H1 (cell line): ENCODE measurements at regions not wholly inside any gene's neighbourhood (a gene's known extent, or its start where the extent isn't known, plus 50 kb on each side); places are given as distances from the start of the nearest gene placed in this dataset.

Experiments used
- CTCF ChIA-PET: fragments of 300-600 bp; sonication (Branson Sonifier 250); formaldehyde crosslinking; loops from one replicate; lab custom pipeline; 2021; ENCODE audit not compliant: partially characterized antibody; lab: Charles Lee
- POLR2A ChIA-PET: fragments of 300-600 bp; sonication (Branson Sonifier 250); formaldehyde crosslinking; loops from one replicate; lab custom pipeline; 2021; ENCODE audit warnings: inconsistent platforms; ENCODE audit not compliant: partially characterized antibody; lab: Charles Lee
- DNase-seq, 2 experiments: peaks; one replicate each; pipeline versions ENCODE4 v3.0.0 to v3.0.0-alpha.2; 2010 to 2022; ENCODE audit warnings: low spot score in 2 of 2, low read depth in 1 of 2, mixed read lengths in 1 of 2
- FAIRE-seq: peaks from 2 replicates; lab custom pipeline; 2011; peaks lifted over from hg19 to GRCh38; lab: Jason Lieb, UNC
- H2AFZ ChIP-seq: 2 replicates; pipeline ENCODE4 v1.8.1; 2012; ENCODE audit warnings: low read length, inconsistent platforms
- H2AK5ac ChIP-seq: 2 replicates; pipeline ENCODE4 v1.6.1; 2013; ENCODE audit warnings: low read depth, low read length
- H2BK120ac ChIP-seq: replicated peaks from 2 replicates; pipeline ENCODE3; 2013; ENCODE audit warnings: low read depth, low read length, inconsistent platforms
- H2BK12ac ChIP-seq: 2 replicates; pipeline ENCODE4 v1.6.1; 2013; ENCODE audit warnings: low read depth, low read length
- H2BK15ac ChIP-seq: 2 replicates; pipeline ENCODE4 v1.6.1; 2013; ENCODE audit warnings: low read length
- H2BK20ac ChIP-seq: 2 replicates; pipeline ENCODE4 v1.6.1; 2013; ENCODE audit warnings: low read length
- H2BK5ac ChIP-seq: 2 replicates; pipeline ENCODE4 v1.6.1; 2013; ENCODE audit warnings: low read depth, low read length
- H3K14ac ChIP-seq: 2 replicates; pipeline ENCODE4 v1.6.1; 2013; ENCODE audit warnings: inconsistent platforms; ENCODE audit not compliant: insufficient read length
- H3K18ac ChIP-seq: 2 replicates; pipeline ENCODE4 v1.6.1; 2013; ENCODE audit warnings: low read length; ENCODE audit errors: extremely low read depth
- H3K23ac ChIP-seq: 2 replicates; pipeline ENCODE4 v1.6.1; 2013; ENCODE audit warnings: inconsistent platforms; ENCODE audit not compliant: insufficient read length
- H3K23me2 ChIP-seq: 2 replicates; pipeline ENCODE4 v1.6.1; 2013; ENCODE audit warnings: low read depth, low read length
- H3K27ac ChIP-seq: 2 replicates; pipeline ENCODE4 v1.6.1; 2011; ENCODE audit warnings: low read depth, low read length, inconsistent platforms
- H3K27me3 ChIP-seq, 4 experiments: replicated peaks in 1 of 4; 1 replicate in 1 of 4; 2 replicates in 3 of 4; pipeline versions ENCODE4 v1.6.1 to v1.8.1; 2011 to 2013; ENCODE audit warnings: low read length in 3 of 4, mild to moderate bottlenecking in 3 of 4, inconsistent platforms in 2 of 4, mixed read lengths in 2 of 4, moderate library complexity in 1 of 4; ENCODE audit not compliant: control insufficient read depth in 3 of 4, insufficient read depth in 3 of 4; ENCODE audit errors: extremely low read depth in 1 of 4
- H3K36me3 ChIP-seq, 4 experiments: 2 replicates each; pipeline versions ENCODE4 v1.6.1 to v1.8.1; 2011 to 2013; ENCODE audit warnings: mild to moderate bottlenecking in 4 of 4, low read length in 3 of 4, moderate library complexity in 2 of 4, control low read depth in 1 of 4, inconsistent platforms in 1 of 4; ENCODE audit not compliant: insufficient read depth in 4 of 4, control insufficient read depth in 2 of 4
- H3K4ac ChIP-seq: replicated peaks from 2 replicates; pipeline ENCODE3; 2013; ENCODE audit warnings: low read length, low read depth, mixed read lengths, inconsistent platforms; ENCODE audit not compliant: insufficient read length
- H3K4me1 ChIP-seq, 4 experiments: replicated peaks in 1 of 4; 1 replicate in 1 of 4; 2 replicates in 3 of 4; pipeline versions ENCODE4 v1.6.1 to v1.8.1; 2011 to 2013; ENCODE audit warnings: low read length in 3 of 4, inconsistent platforms in 2 of 4, mixed read lengths in 1 of 4; ENCODE audit not compliant: insufficient read depth in 4 of 4, control insufficient read depth in 3 of 4
- H3K4me2 ChIP-seq, 2 experiments: 2 replicates each; pipeline versions ENCODE4 v1.6.1 to v1.8.1; 2011 to 2013; ENCODE audit warnings: low read depth in 2 of 2, low read length in 2 of 2, control low read depth in 1 of 2, inconsistent platforms in 1 of 2, mild to moderate bottlenecking in 1 of 2; ENCODE audit not compliant: insufficient read depth in 1 of 2
- H3K4me3 ChIP-seq, 4 experiments: fragments of 200-600, 300-600 bp in 1 of 4; sonication (generic), shearing (Covaris generic), sonication (Bioruptor Twin) in 1 of 4; 2 replicates each; pipeline versions ENCODE4 v1.5.1 to v1.8.1; 2011 to 2016; ENCODE audit warnings: low read length in 4 of 4, low read depth in 3 of 4, control low read depth in 2 of 4, inconsistent platforms in 2 of 4, mild to moderate bottlenecking in 2 of 4, mixed read lengths in 1 of 4, moderate library complexity in 1 of 4; ENCODE audit not compliant: insufficient read depth in 2 of 4; ENCODE audit errors: extremely low read depth in 1 of 4
- H3K56ac ChIP-seq: replicated peaks from 2 replicates; pipeline ENCODE3; 2013; ENCODE audit warnings: low read depth, mild to moderate bottlenecking, mixed read lengths, low read length, inconsistent platforms; ENCODE audit not compliant: insufficient read length
- H3K79me1 ChIP-seq: 2 replicates; pipeline ENCODE4 v1.6.1; 2013; ENCODE audit warnings: low read depth, low read length, control low read depth
- H3K79me2 ChIP-seq, 2 experiments: 2 replicates each; pipeline versions ENCODE4 v1.6.1 to v1.8.1; 2012 to 2013; ENCODE audit warnings: low read length in 2 of 2, mild to moderate bottlenecking in 2 of 2, inconsistent platforms in 1 of 2; ENCODE audit not compliant: insufficient read depth in 2 of 2, control insufficient read depth in 1 of 2
- H3K9ac ChIP-seq, 4 experiments: replicated peaks in 1 of 4; 1 replicate in 1 of 4; 2 replicates in 3 of 4; pipeline versions ENCODE4 v1.6.1 to v1.8.1; 2011 to 2013; ENCODE audit warnings: low read depth in 3 of 4, low read length in 3 of 4, control low read depth in 2 of 4, mild to moderate bottlenecking in 2 of 4, moderate library complexity in 2 of 4, inconsistent platforms in 1 of 4; ENCODE audit errors: extremely low read depth in 1 of 4
- H3K9me3 ChIP-seq, 2 experiments: 2 replicates each; pipeline versions ENCODE4 v1.6.1 to v1.8.1; 2012 to 2013; ENCODE audit warnings: mild to moderate bottlenecking in 2 of 2, moderate library complexity in 2 of 2, control low read depth in 1 of 2, inconsistent platforms in 1 of 2, low read depth in 1 of 2, low read length in 1 of 2, mixed read lengths in 1 of 2; ENCODE audit not compliant: insufficient read depth in 2 of 2
- H4K20me1 ChIP-seq, 2 experiments: replicated peaks in 1 of 2; 2 replicates each; pipeline versions ENCODE3 to v1.8.1; 2011 to 2013; ENCODE audit warnings: inconsistent platforms in 2 of 2, low read length in 2 of 2, mild to moderate bottlenecking in 1 of 2; ENCODE audit not compliant: insufficient read depth in 2 of 2, control insufficient read depth in 1 of 2
- H4K5ac ChIP-seq: 2 replicates; pipeline ENCODE4 v1.6.1; 2013; ENCODE audit warnings: low read length, low read depth, mixed read lengths, inconsistent platforms; ENCODE audit not compliant: insufficient read length
- H4K8ac ChIP-seq: 2 replicates; pipeline ENCODE4 v1.8.0; 2013; ENCODE audit warnings: mild to moderate bottlenecking, moderate library complexity, low read length, inconsistent platforms; ENCODE audit not compliant: insufficient read depth; ENCODE audit errors: extremely low read depth
- H4K91ac ChIP-seq: replicated peaks from 2 replicates; pipeline ENCODE3; 2013; ENCODE audit warnings: low read length, mixed read lengths, inconsistent platforms; ENCODE audit not compliant: insufficient read length
- ATF2 ChIP-seq: IDR thresholded peaks from 2 replicates; pipeline ENCODE4 v1.6.1; 2012; ENCODE audit warnings: low read length, inconsistent platforms
- EP300 ChIP-seq, 2 experiments: IDR thresholded peaks; 1 replicate in 1 of 2; 2 replicates in 1 of 2; pipeline ENCODE4 v1.6.1; 2011 to 2012; ENCODE audit warnings: low read depth in 2 of 2, low read length in 2 of 2, mild to moderate bottlenecking in 2 of 2, borderline replicate concordance in 1 of 2, inconsistent platforms in 1 of 2, moderate library complexity in 1 of 2
- KDM4A ChIP-seq: IDR thresholded peaks from one replicate; pipeline ENCODE4 v1.7.1; 2012; ENCODE audit warnings: low read depth, mild to moderate bottlenecking, moderate library complexity, low read length, inconsistent platforms; ENCODE audit not compliant: severe bottlenecking
- MAX ChIP-seq: IDR thresholded peaks from 2 replicates; pipeline ENCODE4 v1.6.1; 2012; ENCODE audit warnings: inconsistent platforms
- PHF8 ChIP-seq: fragments of 200-600 bp; sonication (generic); conservative IDR thresholded peaks from 2 replicates; pipeline ENCODE4 v1.7.1; 2012; ENCODE audit warnings: low read depth, mild to moderate bottlenecking, inconsistent platforms, low read length, moderate library complexity
- RXRA ChIP-seq: IDR thresholded peaks from 2 replicates; pipeline ENCODE4 v1.6.1; 2011; ENCODE audit warnings: low read depth, mild to moderate bottlenecking, low read length, moderate library complexity; ENCODE audit not compliant: insufficient read depth

GRCh38 chr6:8192597-8192996, 90.2 kb upstream of the EEF1E1 start:
- Histone ChIP-seq H4K91ac (no peak overlapping the region), H3K23ac (no peak overlapping the region), H2BK20ac (no peak overlapping the region), H3K4me2 (no peak overlapping the region; a peak in 1 of 4 replicates), H2BK15ac (no peak overlapping the region), H4K20me1 (no peaks in the 10 kb centered on the region), H2AK5ac (no peak overlapping the region), H3K23me2 (no peaks in the 10 kb centered on the region), H3K56ac (no peak overlapping the region), H3K79me1 (no peaks in the 10 kb centered on the region), H3K18ac (no peak overlapping the region), H3K4me1 (peaks cover 1 to 11% (median 7%) of the 10 kb centered on the region in 4 experiments; a peak in 5 of 7 replicates), H3K36me3 (no peaks in the 10 kb centered on the region), H3K9ac (no peak overlapping the region), H2AFZ (0 out of 2 replicates have a peak overlapping the region, but pooled peaks have one; percentile 3), H3K27ac (no peak overlapping the region), H2BK120ac (no peak overlapping the region), H3K14ac (no peak overlapping the region), H3K9me3 (no peaks in the 10 kb centered on the region), H2BK12ac (peak overlapping the region; percentile 61; the same call in 1 of the 2 replicates), H3K27me3 (no peaks in the 10 kb centered on the region), H3K4ac (no peak overlapping the region), H4K5ac (no peak overlapping the region), H3K79me2 (no peaks in the 10 kb centered on the region), H3K4me3 (no peak overlapping the region), H4K8ac (no peak overlapping the region), H2BK5ac (0 out of 2 replicates have a peak overlapping the region, but pooled peaks have one; percentile 22)
- POLR2A ChIA-PET = no interaction called here
- DNase-seq (no peak), FAIRE-seq (no peak)
- CTCF ChIA-PET = interaction anchor here (1.4 to 1.9 kb wide), 2 partner anchors 11 to 27 kb away, joined by 7 to 9 read pairs; no protein-coding TSS in a partner anchor
- no peak for TF ChIP-seq KDM4A
- TF ChIP-seq PHF8 = no peak
- TF ChIP-seq EP300 (IDR thresholded peaks at IDR 0.05; ENCODE audit: borderline replicate concordance in 1 of 2, low read depth in 2 of 2, low read length in 2 of 2) = no peak
- no peak for TF ChIP-seq RXRA
- no peak for TF ChIP-seq ATF2
- no peak for TF ChIP-seq MAX
